ENCODE measurements at regions not wholly inside any gene's neighbourhood (a gene's known extent, or its start where the extent isn't known, plus 50 kb on each side); places are given as distances from the start of the nearest gene placed in this dataset.

GRCh38 chr6:9593554-9593953, 821.3 kb downstream of the TFAP2A start:
- Histone ChIP-seq H3K9me3 (ENCODE audit: control insufficient read depth in 5 of 5, low read length in 5 of 5) (no peaks in the 10 kb centered on the region), H3K9ac (ENCODE audit: low read length in 5 of 5) (no peak overlapping the region), H3K4me1 (ENCODE audit: control insufficient read depth in 5 of 5, insufficient read depth in 5 of 5, low read length in 5 of 5) (no peaks in the 10 kb centered on the region), H3K27ac (ENCODE audit: low read depth, low read length) (no peak overlapping the region), H3K27me3 (ENCODE audit: control insufficient read depth in 5 of 5, insufficient read depth in 4 of 5, low read length in 5 of 5) (no peaks in the 10 kb centered on the region), H3K4me3 (ENCODE audit: low read depth in 1 of 5, low read length in 5 of 5) (no peak overlapping the region), H3K36me3 (ENCODE audit: control insufficient read depth in 5 of 5, insufficient read depth in 5 of 5, low read length in 5 of 5) (no peaks in the 10 kb centered on the region)

GRCh38 chr6:9583753-9584352, 831.0 kb downstream of the TFAP2A start:
- no peak overlapping the region for H3K27ac ChIP-seq (ENCODE audit: low read depth, low read length)
- no peaks in the 10 kb centered on the region for H3K9me3 ChIP-seq (ENCODE audit: control insufficient read depth in 5 of 5, low read length in 5 of 5)
- no peaks in the 10 kb centered on the region for H3K4me1 ChIP-seq (ENCODE audit: control insufficient read depth in 5 of 5, insufficient read depth in 5 of 5, low read length in 5 of 5)
- no peak overlapping the region for H3K9ac ChIP-seq (ENCODE audit: low read length in 5 of 5)
- H3K27me3 ChIP-seq (ENCODE audit: control insufficient read depth in 5 of 5, insufficient read depth in 4 of 5, low read length in 5 of 5) = no peaks in the 10 kb centered on the region
- no peaks in the 10 kb centered on the region for H3K36me3 ChIP-seq (ENCODE audit: control insufficient read depth in 5 of 5, insufficient read depth in 5 of 5, low read length in 5 of 5)
- H3K4me3 ChIP-seq (ENCODE audit: low read depth in 1 of 5, low read length in 5 of 5) = no peak overlapping the region

- Histone ChIP-seq H3K27me3 (ENCODE audit: control insufficient read depth in 5 of 5, insufficient read depth in 4 of 5, low read length in 5 of 5) (no peaks in the 10 kb centered on the region), H3K27ac (ENCODE audit: low read depth, low read length) (no peak overlapping the region), H3K4me1 (ENCODE audit: control insufficient read depth in 5 of 5, insufficient read depth in 5 of 5, low read length in 5 of 5) (no peaks in the 10 kb centered on the region), H3K36me3 (ENCODE audit: control insufficient read depth in 5 of 5, insufficient read depth in 5 of 5, low read length in 5 of 5) (no peaks in the 10 kb centered on the region), H3K9me3 (ENCODE audit: control insufficient read depth in 5 of 5, low read length in 5 of 5) (no peaks in the 10 kb centered on the region), H3K9ac (ENCODE audit: low read length in 5 of 5) (no peak overlapping the region), H3K4me3 (ENCODE audit: low read depth in 1 of 5, low read length in 5 of 5) (no peak overlapping the region)
Observed at GRCh38 chr6:9581155-9581554, 833.7 kb downstream of the TFAP2A start.

- Histone ChIP-seq H3K36me3 (ENCODE audit: control insufficient read depth in 5 of 5, insufficient read depth in 5 of 5, low read length in 5 of 5) (no peaks in the 10 kb centered on the region), H3K9ac (ENCODE audit: low read length in 5 of 5) (no peak overlapping the region), H3K9me3 (ENCODE audit: control insufficient read depth in 5 of 5, low read length in 5 of 5) (peaks cover 0 to 3% (median 0%) of the 10 kb centered on the region in 5 donors), H3K27ac (ENCODE audit: low read depth, low read length) (no peak overlapping the region), H3K4me3 (ENCODE audit: low read depth in 1 of 5, low read length in 5 of 5) (no peak overlapping the region), H3K4me1 (ENCODE audit: control insufficient read depth in 5 of 5, insufficient read depth in 5 of 5, low read length in 5 of 5) (no peaks in the 10 kb centered on the region), H3K27me3 (ENCODE audit: control insufficient read depth in 5 of 5, insufficient read depth in 4 of 5, low read length in 5 of 5) (no peaks in the 10 kb centered on the region)
Observed at GRCh38 chr6:9576521-9576920, 838.4 kb downstream of the TFAP2A start.

GRCh38 chr6:9566096-9566495, 848.8 kb downstream of the TFAP2A start:
- H3K9ac ChIP-seq (ENCODE audit: low read length in 5 of 5) = no peak overlapping the region
- no peak overlapping the region for H3K4me3 ChIP-seq (ENCODE audit: low read depth in 1 of 5, low read length in 5 of 5)
- no peaks in the 10 kb centered on the region for H3K27me3 ChIP-seq (ENCODE audit: control insufficient read depth in 5 of 5, insufficient read depth in 4 of 5, low read length in 5 of 5)
- no peaks in the 10 kb centered on the region for H3K36me3 ChIP-seq (ENCODE audit: control insufficient read depth in 5 of 5, insufficient read depth in 5 of 5, low read length in 5 of 5)
- H3K4me1 ChIP-seq (ENCODE audit: control insufficient read depth in 5 of 5, insufficient read depth in 5 of 5, low read length in 5 of 5) = no peaks in the 10 kb centered on the region
- H3K27ac ChIP-seq (ENCODE audit: low read depth, low read length) = no peak overlapping the region
- H3K9me3 ChIP-seq (ENCODE audit: control insufficient read depth in 5 of 5, low read length in 5 of 5) = no peaks in the 10 kb centered on the region

- H3K4me3 ChIP-seq (ENCODE audit: low read depth in 1 of 5, low read length in 5 of 5) = no peak overlapping the region
- no peak overlapping the region for H3K9ac ChIP-seq (ENCODE audit: low read length in 5 of 5)
- H3K27me3 ChIP-seq (ENCODE audit: control insufficient read depth in 5 of 5, insufficient read depth in 4 of 5, low read length in 5 of 5) = no peaks in the 10 kb centered on the region
- no peak overlapping the region for H3K27ac ChIP-seq (ENCODE audit: low read depth, low read length)
- no peaks in the 10 kb centered on the region for H3K9me3 ChIP-seq (ENCODE audit: control insufficient read depth in 5 of 5, low read length in 5 of 5)
- no peaks in the 10 kb centered on the region for H3K36me3 ChIP-seq (ENCODE audit: control insufficient read depth in 5 of 5, insufficient read depth in 5 of 5, low read length in 5 of 5)
- no peaks in the 10 kb centered on the region for H3K4me1 ChIP-seq (ENCODE audit: control insufficient read depth in 5 of 5, insufficient read depth in 5 of 5, low read length in 5 of 5)
Observed at GRCh38 chr6:9564021-9564420, 850.9 kb downstream of the TFAP2A start.

- H3K36me3 ChIP-seq (ENCODE audit: control insufficient read depth in 5 of 5, insufficient read depth in 5 of 5, low read length in 5 of 5) = no peaks in the 10 kb centered on the region
- H3K4me1 ChIP-seq (ENCODE audit: control insufficient read depth in 5 of 5, insufficient read depth in 5 of 5, low read length in 5 of 5) = no peaks in the 10 kb centered on the region
- H3K27ac ChIP-seq (ENCODE audit: low read depth, low read length) = no peak overlapping the region
- no peak overlapping the region for H3K4me3 ChIP-seq (ENCODE audit: low read depth in 1 of 5, low read length in 5 of 5)
- H3K27me3 ChIP-seq (ENCODE audit: control insufficient read depth in 5 of 5, insufficient read depth in 4 of 5, low read length in 5 of 5) = no peaks in the 10 kb centered on the region
- no peak overlapping the region for H3K9ac ChIP-seq (ENCODE audit: low read length in 5 of 5)
- H3K9me3 ChIP-seq (ENCODE audit: control insufficient read depth in 5 of 5, low read length in 5 of 5) = no peaks in the 10 kb centered on the region
Observed at GRCh38 chr6:9563568-9563967, 851.3 kb downstream of the TFAP2A start.

- Histone ChIP-seq H3K4me3 (ENCODE audit: low read depth in 1 of 5, low read length in 5 of 5) (no peak overlapping the region), H3K27ac (ENCODE audit: low read depth, low read length) (no peak overlapping the region), H3K36me3 (ENCODE audit: control insufficient read depth in 5 of 5, insufficient read depth in 5 of 5, low read length in 5 of 5) (no peaks in the 10 kb centered on the region), H3K4me1 (ENCODE audit: control insufficient read depth in 5 of 5, insufficient read depth in 5 of 5, low read length in 5 of 5) (no peaks in the 10 kb centered on the region), H3K9ac (ENCODE audit: low read length in 5 of 5) (no peak overlapping the region), H3K27me3 (ENCODE audit: control insufficient read depth in 5 of 5, insufficient read depth in 4 of 5, low read length in 5 of 5) (no peaks in the 10 kb centered on the region), H3K9me3 (ENCODE audit: control insufficient read depth in 5 of 5, low read length in 5 of 5) (peaks cover 3 to 12% (median 9%) of the 10 kb centered on the region in 5 donors)
Observed at GRCh38 chr6:9554806-9555205, 860.1 kb downstream of the TFAP2A start.

GRCh38 chr6:9554323-9554722, 860.6 kb downstream of the TFAP2A start:
- peaks cover 3 to 12% (median 9%) of the 10 kb centered on the region in 5 donors for H3K9me3 ChIP-seq (ENCODE audit: control insufficient read depth in 5 of 5, low read length in 5 of 5)
- H3K9ac ChIP-seq (ENCODE audit: low read length in 5 of 5) = no peak overlapping the region
- H3K27ac ChIP-seq (ENCODE audit: low read depth, low read length) = no peak overlapping the region
- H3K4me3 ChIP-seq (ENCODE audit: low read depth in 1 of 5, low read length in 5 of 5) = no peak overlapping the region
- H3K4me1 ChIP-seq (ENCODE audit: control insufficient read depth in 5 of 5, insufficient read depth in 5 of 5, low read length in 5 of 5) = no peaks in the 10 kb centered on the region
- no peaks in the 10 kb centered on the region for H3K27me3 ChIP-seq (ENCODE audit: control insufficient read depth in 5 of 5, insufficient read depth in 4 of 5, low read length in 5 of 5)
- no peaks in the 10 kb centered on the region for H3K36me3 ChIP-seq (ENCODE audit: control insufficient read depth in 5 of 5, insufficient read depth in 5 of 5, low read length in 5 of 5)

GRCh38 chr6:9553002-9553401, 861.9 kb downstream of the TFAP2A start:
- no peak overlapping the region for H3K9ac ChIP-seq (ENCODE audit: low read length in 5 of 5)
- no peaks in the 10 kb centered on the region for H3K4me1 ChIP-seq (ENCODE audit: control insufficient read depth in 5 of 5, insufficient read depth in 5 of 5, low read length in 5 of 5)
- H3K9me3 ChIP-seq (ENCODE audit: control insufficient read depth in 5 of 5, low read length in 5 of 5) = peaks cover 3 to 12% (median 9%) of the 10 kb centered on the region in 5 donors
- H3K27me3 ChIP-seq (ENCODE audit: control insufficient read depth in 5 of 5, insufficient read depth in 4 of 5, low read length in 5 of 5) = no peaks in the 10 kb centered on the region
- H3K36me3 ChIP-seq (ENCODE audit: control insufficient read depth in 5 of 5, insufficient read depth in 5 of 5, low read length in 5 of 5) = no peaks in the 10 kb centered on the region
- no peak overlapping the region for H3K27ac ChIP-seq (ENCODE audit: low read depth, low read length)
- no peak overlapping the region for H3K4me3 ChIP-seq (ENCODE audit: low read depth in 1 of 5, low read length in 5 of 5)

GRCh38 chr6:9543649-9544048, 871.2 kb downstream of the TFAP2A start:
- no peak overlapping the region for H3K27ac ChIP-seq (ENCODE audit: low read depth, low read length)
- peaks cover 0 to 3% (median 0%) of the 10 kb centered on the region in 5 donors for H3K27me3 ChIP-seq (ENCODE audit: control insufficient read depth in 5 of 5, insufficient read depth in 4 of 5, low read length in 5 of 5)
- H3K4me3 ChIP-seq (ENCODE audit: low read depth in 1 of 5, low read length in 5 of 5) = no peak overlapping the region
- no peak overlapping the region for H3K9ac ChIP-seq (ENCODE audit: low read length in 5 of 5)
- H3K36me3 ChIP-seq (ENCODE audit: control insufficient read depth in 5 of 5, insufficient read depth in 5 of 5, low read length in 5 of 5) = no peaks in the 10 kb centered on the region
- H3K4me1 ChIP-seq (ENCODE audit: control insufficient read depth in 5 of 5, insufficient read depth in 5 of 5, low read length in 5 of 5) = no peaks in the 10 kb centered on the region
- H3K9me3 ChIP-seq (ENCODE audit: control insufficient read depth in 5 of 5, low read length in 5 of 5) = no peaks in the 10 kb centered on the region

All from subcutaneous abdominal adipose tissue (tissue), 5 donors.